GM12865 (cell line): ENCODE measurements at regions not wholly inside any gene's neighbourhood (a gene's known extent, or its start where the extent isn't known, plus 50 kb on each side); places are given as distances from the start of the nearest gene placed in this dataset.

ENCODE experiments used
- DNase-seq: peaks from one replicate; pipeline ENCODE4 v3.0.0; 2010; ENCODE audit warnings: low read depth
- H3K4me3 ChIP-seq: 2 replicates; pipeline ENCODE4 v1.5.1; 2011; ENCODE audit warnings: mild to moderate bottlenecking, low read depth, low read length, control low read depth
- CTCF ChIP-seq: IDR thresholded peaks from 2 replicates; pipeline ENCODE4 v1.5.1; 2011; ENCODE audit warnings: low read length, control low read depth, low read depth, inconsistent platforms; ENCODE audit not compliant: insufficient read depth; ENCODE audit errors: missing control alignments

DNA sequence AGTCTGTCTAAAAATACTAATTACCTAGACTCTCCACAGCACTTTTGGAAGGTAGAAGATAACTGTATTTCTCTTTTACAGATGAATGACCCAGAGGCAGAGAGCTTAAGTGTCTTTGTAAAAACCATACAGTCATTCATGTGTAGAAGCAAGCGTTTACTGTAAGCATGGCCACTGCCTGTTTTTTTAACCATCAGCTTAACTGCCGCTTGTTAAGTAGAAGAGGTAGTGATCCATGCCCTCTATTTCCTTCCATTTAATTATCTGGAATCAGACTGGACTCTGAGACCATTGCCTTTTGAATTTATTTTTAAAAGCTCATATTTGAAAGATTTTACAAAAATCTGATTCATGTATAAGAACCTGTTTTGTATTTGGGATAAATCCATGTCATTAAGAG lies 111.2 kb upstream of the TECRL start:
- no peak for DNase-seq
- no peak overlapping the region for H3K4me3 ChIP-seq
- no peak for TF ChIP-seq CTCF

DNA sequence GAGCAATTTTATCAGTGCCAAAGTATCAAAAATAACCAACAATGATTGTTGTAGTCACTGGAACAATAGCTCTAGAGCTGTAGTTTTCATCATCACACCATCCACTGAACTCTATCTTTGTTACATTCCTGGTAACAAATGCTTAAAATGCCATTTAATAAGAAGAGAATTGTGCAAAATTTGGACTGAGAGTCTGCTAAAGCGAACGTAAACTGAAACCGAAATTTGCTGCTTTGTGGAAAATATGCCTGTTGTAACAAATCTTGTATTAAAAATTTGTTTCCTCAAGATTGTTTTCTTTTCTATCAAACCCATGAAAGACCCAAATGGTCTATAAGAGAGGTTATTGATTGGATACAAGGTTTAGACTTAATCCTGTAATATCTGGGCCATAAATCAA lies 109.3 kb upstream of the TECRL start:
- no peak for TF ChIP-seq CTCF
- no peak overlapping the region for H3K4me3 ChIP-seq
- DNase-seq, result no peak

DNA sequence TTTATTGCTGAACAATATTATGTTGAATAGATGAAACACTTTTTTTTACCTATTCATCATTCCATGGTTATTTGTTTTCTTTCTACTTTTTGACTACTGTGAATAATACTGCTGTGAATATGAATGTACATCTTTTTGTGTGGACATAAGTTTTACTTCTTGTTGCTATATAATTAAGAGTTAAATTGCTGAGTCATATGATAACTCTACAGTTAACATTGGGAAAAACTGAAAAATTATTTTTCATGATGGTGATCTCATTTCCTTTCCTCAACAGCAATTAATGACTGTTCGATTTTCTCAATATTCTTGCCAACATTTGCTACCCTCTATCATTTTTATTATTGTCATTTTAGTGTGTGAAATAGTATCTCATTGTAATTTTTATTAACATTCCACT lies 106.9 kb upstream of the TECRL start:
- TF ChIP-seq CTCF, result no peak
- no peak overlapping the region for H3K4me3 ChIP-seq
- DNase-seq, result no peak

- H3K4me3 ChIP-seq, result no peak overlapping the region
- DNase-seq, result no peak
- no peak for TF ChIP-seq CTCF
Observed at GRCh38 chr4:64508089-64508488, 98.8 kb upstream of the TECRL start.

DNA sequence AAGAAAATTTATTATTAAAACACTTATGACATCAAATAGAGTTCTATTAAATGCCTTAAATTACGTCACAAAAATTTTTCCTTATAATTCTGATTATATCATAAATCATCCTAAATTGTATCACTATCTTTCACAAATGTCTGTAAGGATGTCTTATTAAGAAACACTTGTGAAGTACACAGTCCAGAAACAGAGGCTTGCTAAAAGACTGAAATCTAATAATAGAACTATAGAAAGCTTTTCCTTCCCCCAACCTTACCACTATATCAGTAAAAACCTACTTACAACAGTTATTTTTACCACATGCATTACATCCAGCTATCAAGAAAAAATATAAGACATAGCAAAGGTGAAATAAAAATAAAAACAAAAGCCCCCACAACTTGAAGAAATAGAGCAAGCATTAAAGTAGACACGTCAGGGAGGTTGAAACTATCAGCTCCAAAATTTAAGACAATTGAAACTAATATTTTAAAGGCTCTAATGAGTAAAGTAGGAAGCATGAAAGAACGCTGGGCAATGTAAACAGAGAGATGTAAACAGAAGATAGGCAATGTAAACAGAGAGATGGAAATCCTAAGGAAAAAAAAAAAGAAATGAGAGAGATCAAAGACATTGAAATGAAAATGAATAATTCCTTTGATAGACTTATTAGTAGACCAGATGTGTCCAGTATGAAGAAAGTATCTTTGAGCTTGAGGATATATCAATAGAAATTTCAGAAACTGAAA lies 94.9 kb upstream of the TECRL start:
- DNase-seq, result no peak
- TF ChIP-seq CTCF, result no peak
- H3K4me3 ChIP-seq, result no peak overlapping the region

GRCh38 chr4:64503416-64503815 lies 94.2 kb upstream of the TECRL start:
- H3K4me3 ChIP-seq, result no peak overlapping the region
- no peak for TF ChIP-seq CTCF
- DNase-seq, result no peak

DNA sequence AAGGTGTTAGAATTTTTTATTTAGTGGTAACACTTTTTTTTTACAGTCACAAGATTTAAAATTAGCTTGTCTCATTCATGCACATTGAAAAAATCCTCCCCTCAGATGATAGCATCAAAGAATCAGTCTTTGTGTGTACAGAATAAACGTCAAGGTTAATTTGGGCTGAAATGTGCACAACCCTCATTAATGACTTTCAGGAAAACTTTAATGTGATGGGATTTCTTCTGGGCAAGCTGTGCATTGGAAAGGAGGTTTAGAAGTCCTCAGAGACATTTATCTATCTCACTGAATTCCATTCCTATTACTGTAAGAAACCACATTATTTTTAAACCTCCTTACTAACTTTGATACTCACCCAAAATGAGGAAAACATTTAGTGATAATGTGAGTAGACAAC lies 88.2 kb upstream of the TECRL start:
- no peak for TF ChIP-seq CTCF
- DNase-seq, result no peak

More for the DNA sequence above, 88.2 kb upstream of the TECRL start:
- no peak overlapping the region for H3K4me3 ChIP-seq
